Gastrocnemius medialis (tissue), 4 donors: ENCODE measurements at regions not wholly inside any gene's neighbourhood (a gene's known extent, or its start where the extent isn't known, plus 50 kb on each side); places are given as distances from the start of the nearest gene placed in this dataset.
"Not testable (repeated sequence)": the region's sequence is repeated elsewhere in the genome, so short reads cannot be mapped to it uniquely, and the experiment has no call there.

Experiments
- CTCF ChIP-seq, 5 experiments: fragments of 450-650 bp in 3 of 5; fragments of 200-600 bp in 2 of 5; sonication (generic) in 2 of 5; IDR thresholded peaks in 4 of 5; conservative IDR thresholded peaks in 1 of 5; 1 replicate in 4 of 5; 2 replicates in 1 of 5; pipeline ENCODE4 v1.5.1; 2016 to 2019; ENCODE audit warnings: antibody characterized with exemption in 5 of 5, mild to moderate bottlenecking in 3 of 5, moderate library complexity in 3 of 5
- POLR2A ChIP-seq, 2 donors: fragments of 450-650 bp; IDR thresholded peaks; one replicate each; pipeline ENCODE4 v1.6.1; 2017; ENCODE audit warnings: antibody characterized with exemption in 2 of 2, mild to moderate bottlenecking in 2 of 2, moderate library complexity in 2 of 2

- not testable (repeated sequence) for TF ChIP-seq CTCF (IDR thresholded peaks at IDR 0.05 in 4 of 5, conservative IDR thresholded peaks at IDR 0.05 in 1 of 5); POLR2A (IDR thresholded peaks at IDR 0.05)
These were observed 209.9 kb upstream of the IRF2BP2 start for GRCh38 chr1:234819845-234820244.
